HG03103 (cell line): ENCODE measurements at regions not wholly inside any gene's neighbourhood (a gene's known extent, or its start where the extent isn't known, plus 50 kb on each side); places are given as distances from the start of the nearest gene placed in this dataset.
"Not testable (repeated sequence)": the region's sequence is repeated elsewhere in the genome, so short reads cannot be mapped to it uniquely, and the experiment has no call there.

Source experiments
- ATAC-seq: cut with Tn5 transposase; IDR thresholded peaks from one replicate; pipeline ENCODE4 v1.9.1; 2021; ENCODE audit warnings: low read depth; ENCODE audit not compliant: unreplicated experiment

DNA sequence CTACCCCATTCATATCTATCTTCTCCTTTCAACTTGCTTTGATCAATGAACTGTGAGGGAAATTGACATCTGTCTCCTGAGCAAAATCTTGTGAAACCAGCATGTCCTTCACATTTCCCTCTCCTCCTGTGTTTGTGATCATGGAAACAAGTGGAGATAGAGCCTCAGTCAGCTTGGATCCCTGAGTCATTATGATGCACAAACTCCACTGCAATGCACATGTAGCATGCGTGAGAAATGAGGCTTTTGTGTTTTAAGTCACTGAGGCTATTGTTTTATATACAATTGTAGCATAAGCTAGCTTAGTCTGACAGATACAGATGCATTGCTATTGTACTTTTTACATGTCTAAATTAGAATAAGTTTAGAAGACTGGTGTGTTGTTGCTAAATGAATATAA is 85.2 kb upstream of the HNMT start:
- no peak for ATAC-seq

DNA sequence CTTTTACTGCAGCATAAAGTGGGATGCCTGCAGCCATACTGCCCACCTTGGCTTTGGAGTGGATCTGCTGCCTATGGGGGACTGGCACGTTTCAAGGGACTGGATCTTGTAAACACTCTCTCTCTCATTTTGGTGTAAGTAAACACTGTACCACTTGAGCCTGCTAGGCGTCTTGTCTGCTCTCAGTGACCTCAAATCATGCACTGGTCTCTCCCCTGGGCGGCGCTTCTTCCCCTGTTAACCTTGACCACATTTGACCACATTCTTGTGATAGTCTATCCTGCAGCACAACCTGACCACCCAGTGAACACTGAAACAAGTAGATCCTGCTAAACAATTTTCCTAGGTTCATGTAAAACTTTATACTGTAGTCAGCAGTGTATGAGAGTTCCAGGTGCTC is 82.6 kb upstream of the HNMT start:
- ATAC-seq: no peak

DNA sequence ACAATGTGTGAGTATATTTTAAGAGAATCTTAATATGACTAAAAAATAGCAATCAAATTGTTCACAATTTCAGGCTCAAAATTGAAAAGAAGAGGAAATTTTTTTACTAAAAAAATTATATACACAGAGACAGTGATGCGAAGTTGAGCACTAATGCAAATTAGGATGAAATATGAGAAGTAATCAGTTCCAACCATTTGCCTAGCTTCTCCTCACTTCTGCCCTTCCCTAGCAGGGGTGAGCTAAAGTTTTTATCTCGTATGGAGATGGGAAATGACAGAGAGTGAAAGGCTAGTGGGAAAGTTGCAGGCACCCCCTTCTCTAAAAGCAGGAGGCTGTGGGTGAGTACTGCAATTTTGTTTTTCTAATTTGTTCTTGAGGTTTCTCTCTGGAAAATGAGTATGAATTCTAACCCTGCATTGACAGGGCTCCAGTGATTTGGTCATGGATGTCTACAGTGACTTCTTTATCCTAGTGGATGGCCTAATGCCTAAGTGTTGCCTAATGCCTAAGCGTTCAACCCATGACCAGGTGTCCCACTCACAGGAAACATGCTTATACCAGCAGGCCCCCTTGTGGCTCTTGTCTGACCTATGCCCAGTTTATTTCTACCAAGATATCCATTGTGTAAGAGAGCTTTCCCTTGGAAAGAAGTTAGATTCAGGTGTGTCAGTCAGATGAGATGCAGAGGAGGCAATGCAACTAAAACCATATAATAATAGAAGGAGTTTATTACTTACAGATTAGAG is 78.0 kb upstream of the HNMT start:
- ATAC-seq: no peak

DNA sequence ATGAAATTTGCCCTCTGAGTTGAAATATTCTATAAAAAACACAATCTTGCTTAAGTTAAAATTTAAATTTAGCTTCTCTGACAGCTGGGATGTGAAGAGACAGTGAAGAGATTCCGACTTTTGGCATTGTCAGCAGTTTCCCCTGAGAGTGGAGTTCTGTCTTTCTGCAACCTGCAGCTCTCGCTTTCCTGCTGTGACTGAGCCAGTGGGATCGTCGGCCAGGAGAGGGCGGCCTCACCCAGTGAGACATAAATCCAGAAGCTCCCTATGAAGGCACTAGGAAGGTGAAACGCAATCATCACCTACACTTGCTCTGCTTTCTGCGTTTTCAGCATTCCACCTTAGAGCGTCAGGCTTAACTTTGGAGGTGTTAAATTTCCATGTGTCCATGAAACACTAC is 75.4 kb upstream of the HNMT start:
- ATAC-seq: no peak

DNA sequence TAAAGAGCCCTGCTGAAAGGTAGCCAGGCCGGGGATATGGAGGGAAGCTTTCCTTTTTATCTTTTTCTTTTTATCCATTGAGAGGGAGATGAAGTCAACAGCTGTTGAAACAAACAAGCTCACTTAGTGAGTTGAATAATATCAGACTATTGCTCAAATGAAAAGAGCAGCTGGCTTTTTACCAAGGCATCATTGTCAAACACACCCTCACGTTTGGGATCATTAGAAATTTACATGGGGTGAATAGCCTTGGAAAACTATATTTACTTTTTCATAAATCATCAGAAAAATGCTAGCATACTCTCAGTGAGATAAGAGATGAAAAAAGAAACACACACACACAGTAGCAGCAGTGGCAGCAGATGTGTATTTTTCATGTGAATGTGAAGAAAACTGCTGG is 71.5 kb upstream of the HNMT start:
- ATAC-seq: no peak

DNA sequence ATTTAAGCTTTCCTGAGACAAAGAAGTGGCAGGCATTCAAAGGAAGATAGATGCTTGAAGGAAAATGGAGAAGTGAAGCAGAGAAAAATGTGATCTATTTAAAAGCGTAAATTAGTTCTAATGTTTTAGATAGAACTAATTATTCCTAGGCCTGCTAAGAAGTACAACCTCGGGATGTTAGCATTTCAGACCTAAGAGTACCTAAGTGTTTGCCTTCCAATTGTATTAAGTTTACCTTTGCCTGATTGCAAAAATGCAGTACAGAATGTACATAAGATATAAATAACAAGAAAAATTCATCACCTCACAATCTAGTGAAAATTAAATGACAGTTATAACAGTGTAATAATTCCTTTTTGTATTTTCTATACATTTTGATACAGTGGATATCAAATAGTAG is 71.1 kb upstream of the HNMT start:
- no peak for ATAC-seq

DNA sequence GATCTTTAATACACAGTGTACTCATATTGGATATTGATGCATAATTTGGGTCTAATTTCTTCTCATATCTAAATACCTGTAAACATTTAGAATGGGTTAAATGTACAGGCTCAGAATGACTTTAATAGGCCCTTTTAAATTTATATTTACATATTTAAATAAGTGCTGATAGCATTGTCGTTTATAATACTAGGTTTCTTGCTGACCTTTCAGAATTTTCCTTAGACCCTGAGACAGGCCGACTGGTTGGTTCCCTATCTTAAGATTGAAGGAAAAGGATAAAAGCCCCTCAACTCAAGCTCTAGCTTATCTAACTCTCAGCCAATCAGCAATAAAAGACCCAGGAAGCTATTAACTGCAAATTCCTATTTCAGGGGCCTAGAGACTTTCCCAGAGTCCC is 67.8 kb upstream of the HNMT start:
- no peak for ATAC-seq

DNA sequence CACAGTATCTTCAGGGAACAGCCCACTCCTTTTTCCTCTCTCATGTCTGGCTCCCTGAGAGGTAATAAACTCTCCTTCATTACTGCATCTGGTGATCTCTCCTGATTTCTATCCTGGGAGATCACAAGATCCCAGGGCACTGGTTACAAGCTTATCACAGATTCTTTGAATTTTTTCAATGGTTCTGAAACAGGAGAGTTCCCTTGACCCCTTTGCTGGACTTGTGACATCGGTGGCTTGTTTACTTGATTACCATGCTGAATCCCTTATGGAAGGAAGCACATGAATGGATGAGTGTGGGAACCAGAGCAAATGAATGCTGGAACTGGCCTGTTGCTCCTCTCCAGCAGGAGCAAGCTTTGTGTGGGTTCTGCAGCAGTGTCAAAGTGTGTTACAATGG is 67.2 kb upstream of the HNMT start:
- ATAC-seq: no peak

DNA sequence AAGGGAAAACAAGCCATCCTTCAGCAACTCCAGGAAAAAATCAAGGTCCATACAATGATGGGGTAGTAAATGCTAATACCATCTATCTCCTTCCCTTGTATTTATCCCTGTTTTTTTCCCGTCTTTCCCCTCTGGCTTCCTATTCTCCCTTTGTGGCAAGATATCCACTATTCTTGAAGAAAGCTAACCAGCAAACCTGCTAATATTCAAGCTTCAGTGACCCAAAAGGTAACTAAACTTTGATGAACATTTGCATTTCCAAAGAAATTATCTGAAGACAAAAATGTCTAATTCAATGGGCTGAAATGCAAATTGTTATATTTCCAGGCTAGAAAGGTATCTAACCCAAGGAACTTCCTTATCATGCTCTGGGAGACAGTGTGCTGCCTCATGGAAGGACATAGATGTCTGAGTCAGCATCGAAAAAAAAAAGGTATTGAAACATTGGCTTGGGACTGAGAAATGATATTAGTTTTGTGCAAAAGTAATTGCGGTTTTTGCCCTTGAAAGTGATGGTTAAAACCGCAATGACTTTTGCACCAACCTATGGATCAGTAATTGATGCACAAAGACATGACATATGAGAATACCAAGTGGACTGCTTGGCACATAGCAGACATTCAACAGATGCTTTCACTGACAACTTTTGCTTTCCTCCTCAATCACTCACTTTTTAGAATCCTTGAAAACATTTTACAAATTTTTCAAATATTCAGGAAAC is 63.7 kb upstream of the HNMT start:
- no peak for ATAC-seq

DNA sequence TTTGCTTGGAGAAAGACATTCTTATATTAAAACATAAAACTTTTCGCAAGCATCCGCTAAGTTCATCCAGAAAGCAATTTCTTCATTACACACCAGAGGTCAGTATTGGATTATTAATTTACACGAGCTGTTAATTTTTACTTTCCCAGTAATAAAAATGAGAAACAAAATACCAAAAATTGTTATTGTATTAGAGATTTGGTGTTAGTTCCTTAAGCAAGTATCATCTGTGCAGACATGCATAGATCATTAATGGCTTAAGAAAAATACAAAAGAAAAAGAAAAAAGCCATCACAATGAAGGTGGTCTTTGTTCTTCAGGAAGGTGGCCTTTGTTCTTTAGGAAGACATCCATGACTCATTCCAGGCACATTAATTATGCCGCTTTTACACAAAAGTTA is 53.6 kb upstream of the HNMT start:
- no peak for ATAC-seq

DNA sequence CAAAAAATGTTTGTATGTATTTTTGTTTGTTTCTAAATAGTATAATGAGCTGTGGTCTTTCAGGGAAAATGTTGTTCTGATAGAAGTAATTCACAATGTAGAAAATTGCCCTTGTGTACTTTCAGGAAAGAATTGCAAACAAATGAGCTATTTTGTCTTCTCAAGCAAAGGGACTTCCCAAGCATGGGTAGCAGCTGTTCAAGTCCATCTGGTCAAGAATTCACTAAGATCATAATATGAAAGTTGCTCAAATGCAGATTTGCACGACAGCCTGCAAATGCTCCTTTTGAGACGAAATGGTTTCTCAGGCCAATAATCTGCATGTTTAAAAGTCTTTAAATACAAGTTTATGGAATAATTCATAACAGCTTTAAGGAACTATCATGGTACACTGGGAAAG is 51.9 kb upstream of the HNMT start:
- ATAC-seq: no peak

DNA sequence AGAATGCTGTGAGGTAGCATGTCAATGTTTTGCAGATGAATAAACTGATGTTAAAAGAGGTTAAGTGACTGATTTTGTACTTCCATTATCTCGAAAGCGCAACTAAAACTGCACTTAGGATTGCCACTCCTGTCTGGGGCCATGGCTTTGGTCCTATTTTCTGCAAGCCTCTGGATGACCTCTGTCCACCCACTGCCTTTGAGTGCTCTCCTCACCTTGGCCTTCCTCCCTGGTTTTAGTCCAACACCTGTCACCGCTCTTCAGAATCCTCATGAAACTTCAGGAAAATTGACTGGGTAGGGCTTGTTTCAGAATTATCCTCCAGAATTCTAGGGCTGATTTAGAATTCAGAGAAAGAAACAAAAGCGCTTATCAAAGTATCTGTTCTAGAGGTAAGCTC is 51.1 kb upstream of the HNMT start:
- no peak for ATAC-seq

DNA sequence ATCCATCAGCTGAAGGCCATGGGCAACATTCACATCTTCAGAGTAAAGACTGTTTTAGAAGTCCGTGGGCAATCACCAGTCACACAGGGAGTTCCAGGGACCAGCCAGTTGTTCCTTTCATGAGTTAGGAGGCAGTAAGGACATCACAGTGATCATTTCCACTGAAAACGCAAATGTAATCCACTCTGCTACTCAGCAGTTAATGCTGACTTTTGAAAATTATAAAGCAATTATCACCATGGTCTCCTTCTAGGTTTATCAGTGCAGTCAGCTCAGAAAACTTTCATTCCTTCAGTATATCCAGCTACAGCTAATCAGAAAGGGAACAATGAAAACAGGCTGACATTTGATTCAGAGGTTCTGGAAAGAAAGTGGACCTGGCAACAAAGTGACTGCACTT is 50.6 kb upstream of the HNMT start:
- not testable (repeated sequence) for ATAC-seq
